Neural cell (in vitro differentiated cells): ENCODE measurements at regions not wholly inside any gene's neighbourhood (a gene's known extent, or its start where the extent isn't known, plus 50 kb on each side); places are given as distances from the start of the nearest gene placed in this dataset.

Experiments used
- H2AFZ ChIP-seq: fragments of 200-600, 300-800 bp; sonication (generic), shearing (Covaris generic); 2 replicates; pipeline ENCODE4 v1.6.0; 2014; ENCODE audit warnings: low read depth, mild to moderate bottlenecking, antibody characterized with exemption, low read length, moderate library complexity
- H3F3A ChIP-seq: fragments of 200-600 bp; shearing (Covaris generic); 2 replicates; pipeline ENCODE4 v1.6.1; 2016; ENCODE audit warnings: mild to moderate bottlenecking, moderate library complexity, mixed read lengths, antibody characterized with exemption, low read length; ENCODE audit not compliant: insufficient read depth, poor library complexity, severe bottlenecking
- H3K27ac ChIP-seq: fragments of 200-600, 300-800 bp; sonication (generic), shearing (Covaris generic); 2 replicates; pipeline ENCODE4 v1.5.1; 2014; ENCODE audit warnings: mild to moderate bottlenecking, low read length, moderate library complexity
- H3K27me3 ChIP-seq: fragments of 300-800, 200-600 bp; sonication (generic), shearing (Covaris generic); 2 replicates; pipeline ENCODE4 v1.6.0; 2014; ENCODE audit warnings: mild to moderate bottlenecking, low read depth, low read length, moderate library complexity; ENCODE audit not compliant: insufficient read depth
- H3K36me3 ChIP-seq: fragments of 300-800, 200-600 bp; sonication (generic), shearing (Covaris generic); 2 replicates; pipeline ENCODE4 v1.5.1; 2014; ENCODE audit warnings: mild to moderate bottlenecking, antibody characterized with exemption, low read length, moderate library complexity; ENCODE audit not compliant: insufficient read depth
- H3K4me2 ChIP-seq: fragments of 300-800, 200-600 bp; sonication (generic), shearing (Covaris generic); 2 replicates; pipeline ENCODE4 v1.6.0; 2014; ENCODE audit warnings: mild to moderate bottlenecking, low read length
- H3K4me3 ChIP-seq: fragments of 300-800, 200-600 bp; sonication (generic), shearing (Covaris generic); 2 replicates; pipeline ENCODE4 v1.5.1; 2014; ENCODE audit warnings: mild to moderate bottlenecking, low read length, moderate library complexity
- H3K79me2 ChIP-seq: fragments of 200-600 bp; shearing (Covaris generic); replicated peaks from 2 replicates; pipeline ENCODE4 v1.6.0; 2014; ENCODE audit warnings: mild to moderate bottlenecking, low read length, moderate library complexity; ENCODE audit not compliant: insufficient read depth
- H3K9ac ChIP-seq: fragments of 300-800, 200-600 bp; sonication (generic), shearing (Covaris generic); 2 replicates; pipeline ENCODE4 v1.6.1; 2016; ENCODE audit warnings: mild to moderate bottlenecking, low read length, mixed read lengths
- H3K9me2 ChIP-seq: fragments of 200-600 bp; shearing (Covaris generic); 2 replicates; pipeline ENCODE4 v1.6.1; 2016; ENCODE audit warnings: mild to moderate bottlenecking, low read length, mixed read lengths; ENCODE audit not compliant: insufficient read depth
- H3K9me3 ChIP-seq: fragments of 200-600, 300-800 bp; sonication (generic), shearing (Covaris generic); 2 replicates; pipeline ENCODE4 v1.6.1; 2016; ENCODE audit warnings: mild to moderate bottlenecking, mixed run types, low read length, moderate library complexity, mixed read lengths
- H4K20me1 ChIP-seq: fragments of 200-600 bp; shearing (Covaris generic); 2 replicates; pipeline ENCODE4 v1.6.1; 2016; ENCODE audit warnings: mild to moderate bottlenecking, mixed run types; ENCODE audit not compliant: insufficient read depth
- EP300 ChIP-seq: fragments of 450-650 bp; conservative IDR thresholded peaks from 2 replicates; pipeline ENCODE4 v1.6.1; 2014; ENCODE audit warnings: antibody characterized with exemption, mild to moderate bottlenecking, moderate library complexity; ENCODE audit not compliant: poor library complexity, severe bottlenecking
- EZH2 ChIP-seq: fragments of 200-600, 300-800 bp; shearing (Covaris generic), sonication (generic); IDR thresholded peaks from 2 replicates; pipeline ENCODE4 v1.6.1; 2014; ENCODE audit warnings: antibody characterized with exemption, low read length, borderline replicate concordance, mild to moderate bottlenecking; ENCODE audit not compliant: insufficient read depth, poor library complexity, severe bottlenecking
- MXI1 ChIP-seq: fragments of 450-650 bp; conservative IDR thresholded peaks from 2 replicates; pipeline ENCODE4 v1.6.1; 2014; ENCODE audit warnings: antibody characterized with exemption, mild to moderate bottlenecking; ENCODE audit not compliant: poor library complexity, severe bottlenecking
- POLR2AphosphoS5 ChIP-seq: IDR thresholded peaks from 2 replicates; pipeline ENCODE4 v1.6.1; 2012
- RAD21 ChIP-seq: fragments of 450-650 bp; conservative IDR thresholded peaks from 2 replicates; pipeline ENCODE4 v1.6.1; 2014; ENCODE audit warnings: antibody characterized with exemption, mild to moderate bottlenecking, moderate library complexity
- SMC3 ChIP-seq: fragments of 450-650 bp; conservative IDR thresholded peaks from 2 replicates; pipeline ENCODE4 v1.6.1; 2014; ENCODE audit warnings: antibody characterized with exemption, mild to moderate bottlenecking, moderate library complexity; ENCODE audit not compliant: poor library complexity
- TAF1 ChIP-seq: IDR thresholded peaks from 2 replicates; pipeline ENCODE4 v1.6.1; 2012; ENCODE audit warnings: low read depth
- TF ChIP-seq, protein P1 (sequence below): fragments of 450-650 bp; IDR thresholded peaks from 2 replicates; pipeline ENCODE4 v1.5.1; 2014; ENCODE audit warnings: antibody characterized with exemption, mild to moderate bottlenecking, moderate library complexity; ENCODE audit not compliant: poor library complexity, severe bottlenecking
- TF ChIP-seq, protein P2 (sequence below): IDR thresholded peaks from 2 replicates; pipeline ENCODE4 v1.6.1; 2012; ENCODE audit warnings: borderline replicate concordance

DNA sequence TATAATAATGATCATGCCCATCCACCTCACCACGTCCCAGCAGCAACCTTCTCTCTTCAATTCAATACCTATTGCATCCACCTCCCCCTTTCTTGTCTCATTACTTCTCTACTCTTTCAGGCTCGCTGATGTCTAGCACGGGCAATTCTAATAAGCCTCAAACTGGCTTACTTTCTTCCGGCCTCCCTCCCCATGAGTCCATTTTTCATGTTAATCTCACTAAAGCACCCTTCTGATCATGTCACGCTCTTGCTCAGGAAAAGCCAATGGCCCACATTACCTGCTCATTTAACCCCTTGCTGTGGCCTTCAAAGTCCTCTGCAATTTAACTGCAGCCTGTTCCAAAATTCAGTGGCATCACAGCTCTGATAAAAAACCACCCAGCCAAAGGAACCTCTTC, 105.1 kb downstream of the UTRN start:
- no peaks in the 10 kb centered on the region for H3K9me3 ChIP-seq
- H2AFZ ChIP-seq: no peak overlapping the region
- no peaks in the 10 kb centered on the region for H3K9me2 ChIP-seq
- H3K9ac ChIP-seq: no peak overlapping the region
- no peak overlapping the region for H3K4me2 ChIP-seq
- H3K79me2 ChIP-seq: no peaks in the 10 kb centered on the region
- H3K27me3 ChIP-seq: no peaks in the 10 kb centered on the region
- H3K4me3 ChIP-seq: no peak overlapping the region
- H3K27ac ChIP-seq: no peak overlapping the region
- no peaks in the 10 kb centered on the region for H3K36me3 ChIP-seq
- TF ChIP-seq, protein P1, sequence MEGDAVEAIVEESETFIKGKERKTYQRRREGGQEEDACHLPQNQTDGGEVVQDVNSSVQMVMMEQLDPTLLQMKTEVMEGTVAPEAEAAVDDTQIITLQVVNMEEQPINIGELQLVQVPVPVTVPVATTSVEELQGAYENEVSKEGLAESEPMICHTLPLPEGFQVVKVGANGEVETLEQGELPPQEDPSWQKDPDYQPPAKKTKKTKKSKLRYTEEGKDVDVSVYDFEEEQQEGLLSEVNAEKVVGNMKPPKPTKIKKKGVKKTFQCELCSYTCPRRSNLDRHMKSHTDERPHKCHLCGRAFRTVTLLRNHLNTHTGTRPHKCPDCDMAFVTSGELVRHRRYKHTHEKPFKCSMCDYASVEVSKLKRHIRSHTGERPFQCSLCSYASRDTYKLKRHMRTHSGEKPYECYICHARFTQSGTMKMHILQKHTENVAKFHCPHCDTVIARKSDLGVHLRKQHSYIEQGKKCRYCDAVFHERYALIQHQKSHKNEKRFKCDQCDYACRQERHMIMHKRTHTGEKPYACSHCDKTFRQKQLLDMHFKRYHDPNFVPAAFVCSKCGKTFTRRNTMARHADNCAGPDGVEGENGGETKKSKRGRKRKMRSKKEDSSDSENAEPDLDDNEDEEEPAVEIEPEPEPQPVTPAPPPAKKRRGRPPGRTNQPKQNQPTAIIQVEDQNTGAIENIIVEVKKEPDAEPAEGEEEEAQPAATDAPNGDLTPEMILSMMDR: no peak
- TF ChIP-seq, protein P2, sequence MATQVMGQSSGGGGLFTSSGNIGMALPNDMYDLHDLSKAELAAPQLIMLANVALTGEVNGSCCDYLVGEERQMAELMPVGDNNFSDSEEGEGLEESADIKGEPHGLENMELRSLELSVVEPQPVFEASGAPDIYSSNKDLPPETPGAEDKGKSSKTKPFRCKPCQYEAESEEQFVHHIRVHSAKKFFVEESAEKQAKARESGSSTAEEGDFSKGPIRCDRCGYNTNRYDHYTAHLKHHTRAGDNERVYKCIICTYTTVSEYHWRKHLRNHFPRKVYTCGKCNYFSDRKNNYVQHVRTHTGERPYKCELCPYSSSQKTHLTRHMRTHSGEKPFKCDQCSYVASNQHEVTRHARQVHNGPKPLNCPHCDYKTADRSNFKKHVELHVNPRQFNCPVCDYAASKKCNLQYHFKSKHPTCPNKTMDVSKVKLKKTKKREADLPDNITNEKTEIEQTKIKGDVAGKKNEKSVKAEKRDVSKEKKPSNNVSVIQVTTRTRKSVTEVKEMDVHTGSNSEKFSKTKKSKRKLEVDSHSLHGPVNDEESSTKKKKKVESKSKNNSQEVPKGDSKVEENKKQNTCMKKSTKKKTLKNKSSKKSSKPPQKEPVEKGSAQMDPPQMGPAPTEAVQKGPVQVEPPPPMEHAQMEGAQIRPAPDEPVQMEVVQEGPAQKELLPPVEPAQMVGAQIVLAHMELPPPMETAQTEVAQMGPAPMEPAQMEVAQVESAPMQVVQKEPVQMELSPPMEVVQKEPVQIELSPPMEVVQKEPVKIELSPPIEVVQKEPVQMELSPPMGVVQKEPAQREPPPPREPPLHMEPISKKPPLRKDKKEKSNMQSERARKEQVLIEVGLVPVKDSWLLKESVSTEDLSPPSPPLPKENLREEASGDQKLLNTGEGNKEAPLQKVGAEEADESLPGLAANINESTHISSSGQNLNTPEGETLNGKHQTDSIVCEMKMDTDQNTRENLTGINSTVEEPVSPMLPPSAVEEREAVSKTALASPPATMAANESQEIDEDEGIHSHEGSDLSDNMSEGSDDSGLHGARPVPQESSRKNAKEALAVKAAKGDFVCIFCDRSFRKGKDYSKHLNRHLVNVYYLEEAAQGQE: no peak
- TF ChIP-seq MXI1: no peak
- TF ChIP-seq POLR2AphosphoS5: no peak
- TF ChIP-seq EP300: no peak
- no peaks in the 10 kb centered on the region for H4K20me1 ChIP-seq
- H3F3A ChIP-seq: no peaks in the 10 kb centered on the region

DNA sequence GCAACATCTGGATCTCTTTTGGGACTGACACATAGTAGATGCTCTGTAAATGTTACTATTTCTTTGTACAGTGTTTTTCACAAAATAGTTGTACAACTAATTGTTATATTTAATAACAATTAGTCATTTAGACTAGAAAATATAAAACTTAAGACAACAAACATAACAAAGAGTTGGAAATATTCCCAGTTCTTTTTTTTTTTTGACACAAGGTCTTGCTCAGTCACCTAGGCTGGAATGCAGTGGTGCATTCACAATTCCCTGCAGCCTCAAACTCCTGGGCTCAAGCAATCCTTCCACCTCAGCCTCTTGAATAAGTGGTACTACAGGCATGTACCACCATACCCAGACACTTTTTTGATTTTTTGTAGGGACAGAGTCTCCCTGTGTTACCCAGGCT, 105.8 kb downstream of the UTRN start:
- Histone ChIP-seq H3K4me3 (no peak overlapping the region), H3K79me2 (no peaks in the 10 kb centered on the region), H3K4me2 (no peak overlapping the region), H3K36me3 (no peaks in the 10 kb centered on the region), H3K9me2 (no peaks in the 10 kb centered on the region), H3K9ac (no peak overlapping the region), H3K27ac (no peak overlapping the region), H3K27me3 (no peaks in the 10 kb centered on the region), H3K9me3 (no peaks in the 10 kb centered on the region), H3F3A (no peaks in the 10 kb centered on the region), H4K20me1 (no peaks in the 10 kb centered on the region), H2AFZ (no peak overlapping the region)
- TF ChIP-seq SMC3 (no peak), MXI1 (no peak), EZH2 (no peak), POLR2AphosphoS5 (no peak), RAD21 (no peak), EP300 (no peak), TAF1 (no peak)
- TF ChIP-seq, protein P1: no peak
- TF ChIP-seq, protein P2: no peak
